ENCODE measurements at regions not wholly inside any gene's neighbourhood (a gene's known extent, or its start where the extent isn't known, plus 50 kb on each side); places are given as distances from the start of the nearest gene placed in this dataset.

- Histone ChIP-seq H2AFZ (ENCODE audit: low read length) (no peak overlapping the region), H3K9me3 (ENCODE audit: low read length) (peaks cover 33% of the 10 kb centered on the region), H3K36me3 (replicated peaks in 1 of 2; ENCODE audit: control insufficient read depth in 1 of 2, insufficient read depth in 2 of 2, low read length in 2 of 2) (no peaks in the 10 kb centered on the region), H4K20me1 (ENCODE audit: insufficient read depth, low read length) (no peaks in the 10 kb centered on the region), H3K4me3 (replicated peaks in 1 of 3; ENCODE audit: insufficient read depth in 1 of 3, low read depth in 2 of 3, low read length in 3 of 3) (no peak overlapping the region), H3K27me3 (ENCODE audit: control insufficient read depth in 1 of 2, insufficient read depth in 2 of 2, low read length in 2 of 2) (no peaks in the 10 kb centered on the region), H3K79me2 (ENCODE audit: insufficient read depth, low read length) (no peaks in the 10 kb centered on the region), H3K27ac (ENCODE audit: extremely low read length, insufficient read depth, low read length) (no peak overlapping the region), H3K4me2 (ENCODE audit: low read depth, low read length) (no peak overlapping the region), H3K4me1 (ENCODE audit: insufficient read depth, low read length) (no peaks in the 10 kb centered on the region), H3K9ac (ENCODE audit: insufficient read depth, low read depth, low read length) (no peak overlapping the region)
- ChIA-PET POLR2A (no interaction called here), CTCF (ENCODE audit: low intra/inter-chr PET ratio, low total read pairs) (no interaction called here)
- DNase-seq (ENCODE audit: low spot score), result no peak
- TF ChIP-seq JUNB (CRISPR knock-in tag; IDR thresholded peaks at IDR 0.05; ENCODE audit: borderline replicate concordance) (no peak), LCORL (IDR thresholded peaks at IDR 0.05) (no peak), LCORL (CRISPR knock-in tag; IDR thresholded peaks at IDR 0.05) (no peak), SRSF9 (IDR thresholded peaks at IDR 0.05; ENCODE audit: borderline replicate concordance, insufficient read depth, low read depth, low read length, poor library complexity, severe bottlenecking) (no peak)
- WGBS (ENCODE audit: low lambda C conversion rate), result 0% methylated on average over 1 of the region's 1 CpG
- FAIRE-seq, result no peak
- intact Hi-C loops (cut with micrococcal nuclease; ENCODE audit: unreplicated experiment) (no loop called here), in situ Hi-C loops (cut with HindIII; ENCODE audit: extremely low pct_ligation_motif_present, low pct_unique_long_range_greater_than_20kb) (no loop called here)
- BruUV-seq (replicated peaks), result no TSS peak
- ATAC-seq, result no peak
These were observed 386.5 kb upstream of the RBFOX1 start for GRCh38 chr16:6946106-6946505.

- 55% methylated on average over 5 of the region's 5 CpGs for WGBS (ENCODE audit: low lambda C conversion rate)
- in situ Hi-C loops (cut with HindIII; ENCODE audit: extremely low pct_ligation_motif_present, low pct_unique_long_range_greater_than_20kb), result no loop called here
- ChIA-PET POLR2A (no interaction called here), CTCF (ENCODE audit: low intra/inter-chr PET ratio, low total read pairs) (no interaction called here)
- H2AFZ ChIP-seq (ENCODE audit: low read length), result no peak overlapping the region
- no peak overlapping the region for H3K27ac ChIP-seq (ENCODE audit: extremely low read length, insufficient read depth, low read length)
- H3K79me2 ChIP-seq (ENCODE audit: insufficient read depth, low read length), result no peaks in the 10 kb centered on the region
- FAIRE-seq, result no peak
- no peaks in the 10 kb centered on the region for H3K36me3 ChIP-seq (replicated peaks in 1 of 2; ENCODE audit: control insufficient read depth in 1 of 2, insufficient read depth in 2 of 2, low read length in 2 of 2)
- no peak for DNase-seq (ENCODE audit: low spot score)
- H3K9me3 ChIP-seq (ENCODE audit: low read length), result peaks cover 17% of the 10 kb centered on the region
- no peaks in the 10 kb centered on the region for H4K20me1 ChIP-seq (ENCODE audit: insufficient read depth, low read length)
- intact Hi-C loops (cut with micrococcal nuclease; ENCODE audit: unreplicated experiment), result no loop called here
- no peak for ATAC-seq
- no peak overlapping the region for H3K9ac ChIP-seq (ENCODE audit: insufficient read depth, low read depth, low read length)
- no peaks in the 10 kb centered on the region; a peak in 1 of 5 replicates for H3K27me3 ChIP-seq (ENCODE audit: control insufficient read depth in 1 of 2, insufficient read depth in 2 of 2, low read length in 2 of 2)
- H3K4me3 ChIP-seq (replicated peaks in 1 of 3; ENCODE audit: insufficient read depth in 1 of 3, low read depth in 2 of 3, low read length in 3 of 3), result no peak overlapping the region
- H3K4me2 ChIP-seq (ENCODE audit: low read depth, low read length), result no peak overlapping the region
- BruUV-seq (replicated peaks), result no TSS peak
- H3K4me1 ChIP-seq (ENCODE audit: insufficient read depth, low read length), result no peaks in the 10 kb centered on the region
- no peak for TF ChIP-seq ZNF614 (CRISPR knock-in tag; IDR thresholded peaks at IDR 0.05; ENCODE audit: borderline replicate concordance)
- no peak for TF ChIP-seq ARNT2 (CRISPR knock-in tag; IDR thresholded peaks at IDR 0.05; ENCODE audit: low read depth)
- no peak for TF ChIP-seq HBP1 (CRISPR knock-in tag; IDR thresholded peaks at IDR 0.05; ENCODE audit: low read depth)
- no peak for TF ChIP-seq ARHGAP35 (CRISPR knock-in tag; IDR thresholded peaks at IDR 0.05; ENCODE audit: borderline replicate concordance)
- TF ChIP-seq PCBP1 (IDR thresholded peaks at IDR 0.05; ENCODE audit: borderline replicate concordance, low read depth, low read length), result 0 out of 2 replicates have a peak, but pooled peaks have one; percentile 64
- no peak for TF ChIP-seq ARID2 (CRISPR knock-in tag; IDR thresholded peaks at IDR 0.05; ENCODE audit: borderline replicate concordance)
- no peak for TF ChIP-seq ZNF18 (CRISPR knock-in tag; IDR thresholded peaks at IDR 0.05; ENCODE audit: insufficient replicate concordance)
- no peak for TF ChIP-seq HNF4G (IDR thresholded peaks at IDR 0.05; ENCODE audit: borderline replicate concordance, low read depth, low read length)
- no peak for TF ChIP-seq HNF4G (CRISPR knock-in tag; IDR thresholded peaks at IDR 0.05; ENCODE audit: borderline replicate concordance, low read depth)
- TF ChIP-seq PBX3 (CRISPR knock-in tag; IDR thresholded peaks at IDR 0.05; ENCODE audit: borderline replicate concordance), result no peak
- TF ChIP-seq HNRNPK (IDR thresholded peaks at IDR 0.05; ENCODE audit: low read depth, low read length, poor library complexity, severe bottlenecking), result peak; percentile 96
These were observed 391.7 kb upstream of the RBFOX1 start for GRCh38 chr16:6940968-6941367.

Data from HepG2 (cell line).